ENCODE measurements at regions not wholly inside any gene's neighbourhood (a gene's known extent, or its start where the extent isn't known, plus 50 kb on each side); places are given as distances from the start of the nearest gene placed in this dataset.

DNA sequence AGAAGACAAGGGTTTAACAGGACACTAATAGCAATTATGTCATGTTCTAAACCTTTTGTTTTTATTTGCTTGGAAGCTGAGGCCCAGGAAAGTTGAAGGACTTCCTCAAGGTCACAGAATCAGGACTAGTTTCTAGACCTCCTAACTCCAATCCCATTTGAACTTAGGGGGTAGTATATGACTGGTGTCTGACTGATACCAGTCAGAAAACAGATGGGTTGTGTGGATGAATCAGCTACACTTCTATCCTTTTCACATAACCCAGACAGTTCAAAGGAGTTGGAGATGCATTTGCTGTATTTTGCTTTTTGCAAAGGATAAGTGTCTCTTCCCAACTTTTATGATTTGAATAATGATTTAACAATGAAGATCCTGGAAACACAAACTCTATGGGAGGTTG, 322.5 kb downstream of the HLX start:
- no peak for DNase-seq (ENCODE audit: low spot score)

DNA sequence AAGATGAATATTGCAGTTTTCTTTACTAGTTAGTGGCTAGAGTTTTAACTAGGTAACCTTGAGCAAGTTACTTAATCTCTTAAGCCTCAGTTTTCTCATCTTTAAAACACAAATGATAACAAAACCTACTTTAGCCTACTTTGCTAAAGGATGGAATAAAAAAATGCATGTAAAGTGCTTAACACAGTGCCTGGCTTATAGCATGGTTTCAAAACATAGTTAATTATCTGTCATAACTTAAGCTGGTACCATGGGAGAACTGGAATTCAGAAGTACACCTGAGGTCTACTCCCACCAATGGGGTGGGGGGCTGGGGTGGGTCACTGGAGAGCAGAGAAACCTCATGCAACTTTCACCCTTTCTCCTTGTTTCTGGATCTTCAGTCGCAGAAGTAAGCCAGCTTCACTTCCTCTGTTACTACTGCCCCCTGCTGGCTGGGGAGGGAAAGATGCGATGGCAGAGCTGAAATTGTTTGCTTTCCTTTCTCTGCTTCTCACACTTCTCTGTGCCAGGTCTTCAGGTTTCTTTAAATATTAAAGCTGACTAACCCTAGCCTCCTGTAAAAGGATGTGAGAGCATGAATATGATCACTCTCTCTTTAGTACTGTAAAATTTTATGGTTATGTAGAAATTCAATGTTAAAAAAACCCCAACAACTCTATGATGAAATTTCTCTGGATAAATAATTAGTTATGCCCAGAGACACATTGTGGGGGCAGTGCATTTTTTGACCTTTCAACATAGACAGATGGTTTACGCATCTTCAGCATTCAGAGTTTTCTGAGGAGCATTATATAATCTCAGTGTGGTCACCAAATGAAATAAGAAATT, 324.2 kb downstream of the HLX start:
- peak; percentile 75 for DNase-seq (ENCODE audit: low spot score)

DNA sequence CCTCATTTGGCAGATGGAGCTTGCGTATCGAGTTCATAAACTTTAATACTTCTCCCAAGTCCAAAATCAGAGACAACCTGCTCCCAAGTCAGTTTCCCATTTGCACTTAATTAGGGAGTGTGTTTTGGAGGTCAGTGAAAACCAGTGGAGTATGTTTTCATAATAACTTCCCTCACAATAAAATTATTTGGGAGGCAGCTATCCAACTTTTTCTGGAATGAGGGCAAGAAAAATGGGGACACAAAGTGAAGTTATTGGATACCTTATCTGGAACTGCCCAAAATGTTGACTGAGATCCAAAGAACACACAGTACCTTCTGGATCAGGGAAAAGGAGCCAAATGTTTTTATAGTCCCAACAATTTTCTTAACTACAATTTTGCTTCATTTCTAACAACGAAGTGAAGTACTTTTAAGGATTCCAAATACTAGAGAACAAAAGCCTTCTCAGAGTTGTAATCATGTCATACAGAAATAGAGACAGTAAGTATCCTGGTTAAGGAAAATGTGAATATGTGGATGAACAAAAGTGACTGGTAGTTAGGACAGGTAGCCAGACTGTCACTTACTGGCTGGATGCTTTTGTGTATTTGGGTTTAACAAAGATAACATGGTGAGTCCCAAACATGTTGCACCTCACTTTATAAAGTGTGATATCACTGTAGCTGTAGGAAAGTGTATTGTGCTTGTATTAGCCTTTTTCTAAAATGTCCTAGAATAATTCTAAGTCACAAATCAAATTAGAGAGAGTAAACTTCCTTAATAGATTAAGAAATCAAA, 325.0 kb downstream of the HLX start:
- no peak for DNase-seq (ENCODE audit: low spot score)

DNA sequence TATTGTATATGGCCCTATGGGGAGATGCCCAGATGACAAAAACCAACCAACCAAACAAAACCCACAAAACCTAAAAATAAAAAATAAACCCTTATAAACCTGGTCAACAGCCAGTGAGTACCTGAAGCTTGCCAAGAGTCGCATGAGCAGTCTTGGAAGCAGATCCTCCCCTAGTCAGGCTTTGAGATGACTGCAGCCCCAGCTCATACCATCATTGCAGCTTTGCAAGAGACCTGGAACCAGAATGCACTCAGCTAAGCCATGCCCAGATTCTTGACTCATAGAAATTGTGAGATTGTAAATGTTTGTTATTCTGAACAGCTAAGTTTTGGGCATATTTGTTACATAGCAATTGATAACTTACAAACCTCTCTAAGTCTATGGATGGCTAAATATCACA, 326.8 kb downstream of the HLX start:
- no peak for DNase-seq (ENCODE audit: low spot score)

DNA sequence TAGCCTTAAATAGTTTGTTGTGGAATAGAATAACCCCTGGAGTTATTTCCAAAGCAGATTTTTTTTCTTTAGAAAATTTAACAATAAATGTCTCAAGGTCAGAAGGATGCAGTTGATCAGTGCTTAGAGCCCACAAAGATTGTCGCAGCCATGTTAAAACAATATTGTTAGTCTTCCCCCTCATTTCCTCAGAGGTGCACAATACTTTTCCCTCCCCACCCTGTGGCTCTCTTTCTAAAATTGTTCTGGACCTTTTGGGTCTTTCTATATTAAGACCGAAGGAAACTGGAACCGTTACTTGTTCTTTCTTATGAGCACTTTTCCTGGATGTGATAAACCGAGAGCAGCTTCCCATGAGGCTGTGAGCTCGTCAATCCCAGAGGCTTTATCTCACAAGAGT, 333.7 kb downstream of the HLX start:
- DNase-seq (ENCODE audit: low spot score) = no peak

DNA sequence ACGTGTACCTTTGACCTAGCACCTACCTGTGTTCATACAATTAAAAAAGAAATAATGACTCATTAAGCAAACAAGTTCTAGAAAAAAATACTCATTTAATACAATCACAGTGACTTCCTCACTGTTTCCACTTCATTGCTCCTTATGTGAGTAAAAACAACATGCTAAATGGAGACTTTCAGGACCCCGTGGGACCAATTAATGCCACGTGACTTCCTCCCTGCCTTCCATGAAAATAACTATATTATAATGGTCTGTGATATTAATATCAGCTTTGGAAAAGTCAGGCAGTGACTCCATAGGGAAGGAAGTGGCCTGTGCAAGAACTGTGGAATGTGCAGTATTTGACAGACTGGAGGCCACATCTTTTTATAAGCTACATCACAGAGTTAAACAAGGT, 337.8 kb downstream of the HLX start:
- DNase-seq (ENCODE audit: low spot score) = no peak

DNA sequence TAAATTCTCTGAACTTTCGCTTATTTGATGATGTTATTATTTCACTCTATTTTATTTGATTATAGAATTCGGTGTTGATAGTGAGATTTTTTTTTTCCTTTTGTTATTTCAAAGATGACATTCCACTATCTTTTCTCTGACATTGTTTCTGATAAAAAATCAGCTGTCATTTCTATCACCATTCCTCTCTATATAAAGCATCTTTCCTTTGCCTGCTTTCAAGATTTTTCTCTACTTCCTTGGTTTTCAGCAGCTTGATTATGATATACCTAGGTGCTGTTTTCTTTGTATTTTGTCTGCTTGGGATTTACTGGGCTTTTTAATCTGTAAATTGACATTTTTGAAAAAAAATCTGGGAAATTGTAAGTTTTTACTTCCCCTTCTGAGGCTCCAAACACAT, 344.0 kb downstream of the HLX start:
- no peak for DNase-seq (ENCODE audit: low spot score)

DNA sequence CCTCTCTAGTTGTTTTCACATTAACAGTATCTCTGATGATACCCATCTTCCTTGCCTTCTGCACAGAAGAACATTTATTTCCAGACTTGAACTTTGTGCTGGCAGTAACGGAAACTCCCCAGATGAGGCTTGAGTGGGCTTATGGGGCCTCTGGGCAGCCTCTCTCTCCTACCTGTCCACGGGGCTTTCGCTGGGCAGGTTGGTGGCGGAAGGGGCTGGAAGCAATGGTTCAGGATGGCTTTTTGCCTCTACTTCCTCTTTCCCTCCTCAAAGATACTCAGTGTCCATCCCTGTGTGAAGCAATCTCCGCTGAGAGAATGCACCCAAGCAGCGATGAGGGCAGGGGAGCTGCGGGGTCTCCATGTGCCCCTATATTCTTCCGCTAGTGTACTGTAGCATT, 348.2 kb downstream of the HLX start:
- no peak for DNase-seq (ENCODE audit: low spot score)

DNA sequence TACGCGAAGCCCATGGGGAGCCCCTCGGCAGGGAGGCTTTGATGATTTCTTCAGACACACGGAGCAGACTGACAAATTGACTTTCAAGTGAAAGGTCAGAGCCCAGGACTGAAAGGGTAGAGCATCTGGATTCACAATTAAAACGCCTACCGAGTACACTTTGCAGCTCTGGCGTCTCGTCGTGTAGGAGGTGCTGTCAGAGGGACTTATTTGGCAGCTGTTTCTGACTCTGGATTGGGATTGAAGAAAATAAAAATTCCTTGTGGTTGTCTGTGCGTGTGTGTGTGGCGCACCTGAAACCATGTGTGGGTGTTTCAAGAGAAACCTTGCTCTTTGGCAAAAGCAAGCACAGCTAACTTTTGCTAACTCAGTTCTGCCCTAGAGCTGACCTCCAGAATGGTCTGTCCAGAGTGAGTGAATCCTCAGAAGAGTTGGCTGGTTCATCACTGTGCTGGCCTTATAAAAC, 348.7 kb downstream of the HLX start:
- no peak for DNase-seq (ENCODE audit: low spot score)

DNA sequence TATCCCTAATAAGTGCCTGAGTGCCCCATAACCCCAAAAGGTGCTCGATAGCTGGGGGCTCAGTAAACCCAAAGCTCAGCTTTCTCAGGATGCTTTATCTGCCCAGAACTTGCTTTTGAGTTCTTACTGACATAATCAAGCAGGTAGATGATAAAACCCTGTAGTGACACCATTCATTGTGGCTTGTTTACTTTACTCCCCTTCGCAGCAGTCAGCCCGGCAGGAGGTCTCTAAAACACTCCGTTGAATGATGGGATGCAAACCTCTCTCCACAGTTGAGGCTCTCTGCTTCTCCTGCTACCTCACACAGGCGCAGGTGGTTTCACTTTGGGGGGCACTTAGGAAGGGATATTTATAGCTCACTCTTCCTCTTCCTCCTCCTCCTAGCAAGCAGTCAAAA, 349.4 kb downstream of the HLX start:
- no peak for DNase-seq (ENCODE audit: low spot score)

DNA sequence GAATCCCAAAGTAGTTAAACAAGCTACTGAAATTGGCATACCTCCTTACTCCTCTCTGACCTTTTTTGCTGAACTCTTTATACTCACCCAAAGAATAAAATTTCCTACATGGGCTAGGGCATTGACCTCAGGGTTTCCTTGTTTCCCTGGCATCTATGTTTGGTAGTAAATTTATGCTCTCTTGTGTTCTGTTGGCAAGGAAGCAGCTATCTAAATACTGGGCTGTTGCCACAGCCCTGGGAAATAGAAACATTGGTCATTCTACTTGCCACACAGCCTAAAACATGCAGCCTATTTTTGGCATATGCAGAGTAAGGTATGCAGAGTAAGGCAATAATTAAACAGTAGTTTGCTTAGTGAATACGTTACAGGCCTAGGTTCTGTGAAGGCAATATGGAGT, 351.4 kb downstream of the HLX start:
- peak; percentile 24 for DNase-seq (ENCODE audit: low spot score)

DNA sequence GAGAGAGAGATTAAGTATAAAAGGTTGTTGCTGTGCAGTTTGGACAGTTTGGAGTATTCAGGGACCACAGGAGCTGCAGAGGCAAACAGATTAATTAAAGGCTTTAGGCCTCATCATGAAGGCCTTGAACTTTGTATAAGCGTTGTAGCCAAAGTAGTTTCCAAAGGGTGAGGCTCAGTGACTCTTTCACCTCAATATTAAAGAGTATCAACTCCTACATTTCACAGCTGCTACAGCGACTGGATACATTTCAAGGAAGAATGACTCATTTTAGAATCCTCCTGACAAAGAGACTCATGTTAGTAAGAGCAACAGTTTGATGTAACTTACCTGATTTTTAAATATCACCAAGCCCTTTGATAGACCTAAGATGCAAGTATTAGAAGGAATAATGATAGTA, 355.5 kb downstream of the HLX start:
- DNase-seq (ENCODE audit: low spot score) = no peak

DNA sequence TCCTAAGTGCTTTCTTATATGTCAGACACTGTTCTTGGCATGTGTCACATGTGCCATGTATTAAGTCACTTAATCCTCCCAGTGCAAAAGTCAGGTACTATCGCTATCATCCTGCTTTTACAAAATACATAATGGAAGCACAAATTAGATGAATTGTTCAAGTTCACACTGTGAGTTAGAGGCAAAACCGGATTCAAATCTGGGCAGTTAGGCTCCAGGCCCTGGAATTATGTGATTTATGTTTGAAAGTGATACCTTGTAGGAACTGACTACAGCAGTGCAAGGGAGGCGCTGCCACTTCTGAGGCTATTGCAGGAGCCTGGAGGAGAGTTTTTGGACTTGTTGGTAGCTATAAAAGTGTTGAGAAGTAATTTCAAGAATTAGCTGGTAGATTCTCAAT, 358.3 kb downstream of the HLX start:
- no peak for DNase-seq (ENCODE audit: low spot score)

DNA sequence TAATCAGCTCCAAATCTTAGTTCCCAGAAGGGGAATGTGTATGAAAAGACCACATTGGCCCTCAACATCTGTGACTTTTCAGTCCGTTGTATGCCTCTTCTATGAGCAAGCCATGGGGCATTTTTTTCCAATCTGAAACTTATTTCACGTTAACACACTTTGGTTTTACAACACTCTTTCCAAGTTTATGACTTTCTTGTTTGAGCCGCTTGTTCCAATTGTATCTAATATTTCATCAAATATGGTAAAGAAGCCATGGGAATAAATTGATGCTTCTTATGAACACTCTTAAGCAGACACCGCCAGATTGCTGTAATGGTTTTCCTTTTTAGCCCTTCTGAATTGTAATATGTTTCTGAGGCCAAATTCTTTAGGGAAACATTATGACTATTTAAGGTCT, 359.9 kb downstream of the HLX start:
- DNase-seq (ENCODE audit: low spot score) = no peak

DNA sequence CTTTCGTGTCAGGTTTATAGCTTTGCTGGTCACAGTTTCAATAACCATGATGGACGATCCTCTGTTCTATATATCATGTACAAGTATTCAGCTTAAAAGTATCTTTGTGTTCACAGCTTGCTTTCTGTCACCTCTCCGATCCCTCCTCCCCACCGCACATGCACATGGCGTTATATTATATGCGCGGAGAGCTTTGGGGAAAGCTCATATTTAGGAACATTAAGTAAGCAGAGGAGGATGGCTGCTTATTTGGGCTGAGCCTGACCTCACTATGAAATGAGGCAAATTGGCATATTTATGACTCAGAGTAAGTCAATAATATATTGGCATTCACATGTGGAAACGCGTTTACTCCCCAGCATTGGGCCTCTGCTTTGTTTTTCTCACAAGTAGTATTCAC, 360.5 kb downstream of the HLX start:
- DNase-seq (ENCODE audit: low spot score) = no peak

DNA sequence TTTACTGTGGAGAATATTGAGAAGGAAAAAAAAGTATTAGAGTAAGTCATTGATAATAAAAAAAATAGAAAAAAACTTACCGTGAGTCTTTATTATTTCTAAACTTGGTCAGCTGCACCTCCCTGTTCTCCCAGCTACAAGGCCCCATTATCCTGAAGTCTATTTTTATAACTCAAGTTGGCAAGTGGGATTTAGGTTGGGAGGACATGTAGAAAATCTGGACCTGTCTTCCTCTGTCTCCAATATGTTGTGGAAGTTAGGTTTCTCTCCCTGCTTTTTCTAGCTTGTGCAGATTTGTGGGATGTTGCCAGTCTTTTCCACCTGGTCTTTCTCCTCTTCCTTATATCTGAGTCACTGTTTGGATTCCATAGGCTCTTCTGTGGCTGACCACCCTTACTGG, 361.4 kb downstream of the HLX start:
- DNase-seq (ENCODE audit: low spot score) = no peak

DNA sequence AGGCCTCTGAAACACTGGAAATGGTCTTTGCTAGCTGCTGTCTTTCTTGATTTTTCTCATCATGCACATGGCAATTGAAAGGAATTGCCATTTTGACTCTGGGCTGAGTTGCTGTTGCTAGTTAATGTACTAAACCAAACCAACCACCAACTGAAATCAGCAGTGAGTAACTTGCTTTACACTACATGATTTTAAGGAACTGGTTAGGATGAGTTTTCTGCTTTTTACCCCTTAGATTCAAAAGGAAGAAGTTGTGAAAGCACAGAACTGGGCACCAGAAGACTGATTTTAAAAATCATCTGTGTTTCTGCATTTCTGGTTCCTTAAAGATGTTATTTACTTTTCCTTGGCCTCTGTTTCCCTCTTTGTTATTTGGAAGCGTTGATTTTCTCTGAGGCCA, 361.9 kb downstream of the HLX start:
- DNase-seq (ENCODE audit: low spot score) = no peak

DNA sequence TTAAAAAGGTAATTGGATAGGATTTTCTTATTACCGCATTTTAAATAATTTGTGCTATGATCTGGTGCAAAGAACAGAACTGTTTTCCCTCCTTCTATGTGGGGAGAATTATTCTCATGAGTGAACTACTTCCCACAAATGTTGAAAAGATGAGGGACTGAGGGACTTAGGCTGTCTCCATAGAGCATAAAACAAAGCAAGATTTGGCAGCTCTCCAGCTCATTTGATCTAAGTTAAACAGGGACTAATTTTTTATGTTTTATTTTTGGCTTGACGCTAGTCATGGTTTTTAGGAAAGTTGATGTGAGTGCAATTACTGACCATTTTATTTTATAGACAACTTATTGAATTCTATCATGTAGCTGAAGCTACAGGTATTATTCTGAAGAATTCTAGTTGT, 362.3 kb downstream of the HLX start:
- no peak for DNase-seq (ENCODE audit: low spot score)

DNA sequence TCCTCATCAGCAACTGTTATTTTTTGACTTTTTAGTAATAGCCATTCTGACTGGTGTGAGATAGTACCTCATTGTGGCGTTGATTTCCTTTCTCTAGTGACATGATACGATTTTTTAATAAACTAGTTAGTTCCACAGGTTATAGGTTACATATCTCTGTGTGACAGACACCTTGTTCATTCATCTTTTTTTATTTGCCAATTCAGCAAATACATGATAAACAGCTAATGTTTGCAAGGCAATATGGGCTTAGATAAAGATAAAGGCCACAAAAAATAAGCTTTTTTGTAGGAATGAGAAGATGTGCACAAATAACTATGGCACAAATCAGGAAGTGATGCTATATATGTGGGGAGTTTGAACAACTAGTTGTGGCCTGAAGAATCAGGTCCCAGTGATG, 366.8 kb downstream of the HLX start:
- no peak for DNase-seq (ENCODE audit: low spot score)

DNA sequence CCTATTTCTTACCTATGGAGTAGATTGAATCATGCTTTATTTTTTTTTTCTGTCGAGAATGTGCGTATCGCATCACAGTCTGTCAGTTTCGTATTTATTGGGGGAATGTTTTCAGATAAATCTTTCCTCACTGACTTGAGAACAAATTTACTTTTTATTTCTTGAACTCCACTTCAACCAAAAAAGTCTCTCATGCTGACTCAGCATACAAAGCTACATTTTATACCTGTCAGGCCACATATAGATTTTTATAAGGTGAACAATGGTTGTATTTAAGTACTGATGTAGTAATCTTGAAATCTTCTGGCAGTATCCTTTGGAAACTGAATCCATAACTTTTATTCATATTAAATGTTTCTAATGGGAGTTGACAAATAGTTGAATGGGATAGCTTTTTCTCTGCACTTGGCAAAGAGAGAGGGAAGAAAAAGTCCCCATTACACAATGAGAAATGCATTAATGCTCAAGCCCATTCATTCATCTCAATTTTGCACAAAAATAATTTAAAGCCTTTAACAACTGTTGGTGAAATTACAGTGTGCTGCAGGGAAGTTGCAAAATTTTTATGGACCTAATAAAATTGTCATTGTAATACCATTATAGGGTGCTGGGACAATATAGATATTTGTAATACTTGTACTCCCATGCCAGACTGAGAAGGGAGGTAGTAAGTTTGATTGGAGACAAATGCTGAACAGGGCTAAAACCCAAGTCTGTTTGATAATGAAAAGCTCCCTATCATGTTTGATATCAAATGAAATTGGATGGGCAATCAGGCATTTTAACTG, 367.6 kb downstream of the HLX start:
- no peak for DNase-seq (ENCODE audit: low spot score)

DNA sequence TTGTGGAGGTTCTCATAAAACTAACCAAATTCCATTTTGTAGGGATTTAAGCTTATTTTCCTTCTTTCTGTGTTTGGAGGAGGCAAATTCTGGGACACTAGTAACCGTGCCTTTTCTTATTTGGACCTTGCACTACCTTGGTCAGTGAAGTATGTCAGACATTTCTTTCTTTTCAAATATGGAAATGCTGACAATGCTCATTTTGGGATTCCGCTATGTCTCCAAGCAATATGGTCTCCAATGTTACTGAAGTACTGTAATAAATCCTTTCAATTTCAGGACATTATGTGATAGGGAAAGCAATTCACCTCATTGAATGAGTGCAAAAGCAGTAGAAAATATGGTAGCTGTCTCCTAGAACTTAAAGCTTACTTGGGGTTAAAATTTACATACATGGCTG, 372.3 kb downstream of the HLX start:
- no peak for DNase-seq (ENCODE audit: low spot score)

DNA sequence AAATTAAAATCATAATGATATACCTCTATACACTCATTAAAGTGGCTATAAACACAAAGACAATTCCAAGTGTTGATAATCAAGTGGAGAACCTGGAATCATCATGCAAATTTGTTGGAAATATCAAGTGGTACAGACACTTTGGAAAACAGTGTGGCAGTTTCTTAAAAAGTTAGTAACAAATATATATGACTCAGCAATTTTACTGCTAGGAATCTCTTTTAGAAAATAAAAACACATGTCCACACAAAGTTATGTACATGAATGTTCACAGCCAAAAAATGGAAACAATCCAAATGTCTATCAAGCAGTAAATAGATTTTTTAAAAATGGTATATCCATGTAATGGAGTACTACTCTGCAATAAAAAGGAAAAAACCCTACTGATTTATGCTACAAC, 375.6 kb downstream of the HLX start:
- DNase-seq (ENCODE audit: low spot score) = no peak

DNA sequence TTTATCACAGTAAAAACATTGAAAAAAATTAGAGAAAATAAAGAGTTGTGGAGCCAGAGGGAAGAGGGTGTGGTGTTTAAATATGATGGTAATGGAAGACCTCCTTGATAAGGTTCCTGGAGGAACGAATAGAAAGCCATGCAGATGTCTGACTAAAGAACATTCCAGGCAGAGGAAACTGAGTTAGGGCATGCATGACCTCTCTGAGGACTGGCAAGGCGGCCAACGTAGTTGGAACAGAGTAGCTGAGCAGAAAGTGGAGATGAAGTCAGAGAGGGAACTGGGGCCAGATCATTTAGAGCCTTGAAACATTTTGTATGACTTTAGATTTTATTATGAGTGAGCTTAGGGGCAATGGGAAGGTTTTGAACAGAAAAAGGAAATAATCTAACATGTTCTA, 377.5 kb downstream of the HLX start:
- no peak for DNase-seq (ENCODE audit: low spot score)

All from AG08396 (cell line).